IPS DF 19.7 (cell line): ENCODE measurements at regions not wholly inside any gene's neighbourhood (a gene's known extent, or its start where the extent isn't known, plus 50 kb on each side); places are given as distances from the start of the nearest gene placed in this dataset.

ENCODE experiments used
- DNase-seq: peaks from one replicate; pipeline ENCODE4 v3.0.0-alpha.2; 2013; ENCODE audit warnings: low read depth, low spot score

GRCh38 chr10:7507887-7508726, 97.3 kb upstream of the SFMBT2 start:
- no peak for DNase-seq

GRCh38 chr10:7506571-7506970, 95.7 kb upstream of the SFMBT2 start:
- no peak for DNase-seq

- DNase-seq, result no peak
Observed at GRCh38 chr10:7505196-7505595, 94.4 kb upstream of the SFMBT2 start.

GRCh38 chr10:7503190-7503589, 92.4 kb upstream of the SFMBT2 start:
- DNase-seq, result no peak

GRCh38 chr10:7501157-7501556, 90.3 kb upstream of the SFMBT2 start:
- DNase-seq, result no peak

- no peak for DNase-seq
Observed at GRCh38 chr10:7498111-7498510, 87.3 kb upstream of the SFMBT2 start.

GRCh38 chr10:7493996-7494395, 83.2 kb upstream of the SFMBT2 start:
- no peak for DNase-seq

- no peak for DNase-seq
Observed at GRCh38 chr10:7492660-7493046, 81.8 kb upstream of the SFMBT2 start.

- DNase-seq, result no peak
Observed at GRCh38 chr10:7491949-7492659, 81.3 kb upstream of the SFMBT2 start.

- no peak for DNase-seq
Observed at GRCh38 chr10:7491230-7491629, 80.4 kb upstream of the SFMBT2 start.

- no peak for DNase-seq
Observed at GRCh38 chr10:7488418-7488829, 77.6 kb upstream of the SFMBT2 start.

GRCh38 chr10:7487528-7487927, 76.7 kb upstream of the SFMBT2 start:
- no peak for DNase-seq

GRCh38 chr10:7486528-7486927, 75.7 kb upstream of the SFMBT2 start:
- no peak for DNase-seq

GRCh38 chr10:7485799-7486198, 75.0 kb upstream of the SFMBT2 start:
- no peak for DNase-seq

- DNase-seq, result no peak
Observed at GRCh38 chr10:7485244-7485556, 74.4 kb upstream of the SFMBT2 start.

- no peak for DNase-seq
Observed at GRCh38 chr10:7484456-7485243, 73.8 kb upstream of the SFMBT2 start.

- no peak for DNase-seq
Observed at GRCh38 chr10:7483848-7484247, 73.0 kb upstream of the SFMBT2 start.

GRCh38 chr10:7482992-7483391, 72.2 kb upstream of the SFMBT2 start:
- no peak for DNase-seq

- DNase-seq, result no peak
Observed at GRCh38 chr10:7481368-7481765, 70.5 kb upstream of the SFMBT2 start.

- DNase-seq, result no peak
Observed at GRCh38 chr10:7480742-7481367, 70.0 kb upstream of the SFMBT2 start.

- DNase-seq, result no peak
Observed at GRCh38 chr10:7479861-7480598, 69.2 kb upstream of the SFMBT2 start.
